NCI-H2227 (cell line): ENCODE measurements at regions not wholly inside any gene's neighbourhood (a gene's known extent, or its start where the extent isn't known, plus 50 kb on each side); places are given as distances from the start of the nearest gene placed in this dataset.
A peak's percentile ranks its signal among the peaks of the same experiment; 100 is the strongest.
"Not testable (repeated sequence)": the region's sequence is repeated elsewhere in the genome, so short reads cannot be mapped to it uniquely, and the experiment has no call there.

Experiments
- DNase-seq: peaks from one replicate; lab custom pipeline; 2025; ENCODE audit not compliant: unreplicated experiment; lab: John Stamatoyannopoulos, UW

DNA sequence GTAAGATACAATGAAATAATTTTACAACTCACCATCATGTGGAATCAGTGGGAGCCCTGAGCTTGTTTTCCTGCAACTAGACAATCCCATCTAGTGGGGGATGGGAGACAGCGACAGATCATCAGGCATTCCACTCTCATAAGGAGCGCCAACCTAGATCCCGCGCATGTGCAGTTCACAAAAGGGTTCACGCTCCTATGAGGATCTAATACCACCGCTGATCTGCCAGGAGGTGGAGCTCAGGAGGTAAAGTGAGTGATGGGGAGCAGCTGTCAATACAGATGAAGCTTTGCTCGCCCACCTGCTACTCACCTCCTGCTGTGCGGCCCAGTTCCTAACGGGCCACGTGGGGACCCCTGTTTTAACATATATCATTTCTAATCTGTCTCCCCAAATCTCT lies 165.7 kb upstream of the MXRA5 start:
- not testable (repeated sequence) for DNase-seq

DNA sequence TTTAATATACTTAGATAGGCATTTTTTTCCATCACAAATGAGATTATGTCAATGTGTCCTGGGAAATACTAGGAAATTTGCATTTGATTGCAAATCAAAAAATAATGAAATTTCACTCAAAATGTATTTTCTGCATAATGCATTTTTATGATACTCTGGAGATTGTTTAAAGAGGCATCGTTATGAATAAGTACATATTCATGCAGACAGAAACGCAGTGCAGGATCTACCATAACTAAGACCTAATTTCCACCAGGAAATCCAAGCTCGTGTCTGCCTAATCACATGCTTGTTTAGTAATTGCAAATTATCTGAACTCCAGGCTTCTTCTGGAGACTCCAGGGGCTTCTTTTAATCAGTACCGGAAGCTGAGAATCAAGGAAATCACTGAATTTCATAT lies 163.5 kb upstream of the MXRA5 start:
- DNase-seq: no peak

GRCh38 chrX:3504916-3505315 lies 158.5 kb upstream of the MXRA5 start:
- DNase-seq: no peak

DNA sequence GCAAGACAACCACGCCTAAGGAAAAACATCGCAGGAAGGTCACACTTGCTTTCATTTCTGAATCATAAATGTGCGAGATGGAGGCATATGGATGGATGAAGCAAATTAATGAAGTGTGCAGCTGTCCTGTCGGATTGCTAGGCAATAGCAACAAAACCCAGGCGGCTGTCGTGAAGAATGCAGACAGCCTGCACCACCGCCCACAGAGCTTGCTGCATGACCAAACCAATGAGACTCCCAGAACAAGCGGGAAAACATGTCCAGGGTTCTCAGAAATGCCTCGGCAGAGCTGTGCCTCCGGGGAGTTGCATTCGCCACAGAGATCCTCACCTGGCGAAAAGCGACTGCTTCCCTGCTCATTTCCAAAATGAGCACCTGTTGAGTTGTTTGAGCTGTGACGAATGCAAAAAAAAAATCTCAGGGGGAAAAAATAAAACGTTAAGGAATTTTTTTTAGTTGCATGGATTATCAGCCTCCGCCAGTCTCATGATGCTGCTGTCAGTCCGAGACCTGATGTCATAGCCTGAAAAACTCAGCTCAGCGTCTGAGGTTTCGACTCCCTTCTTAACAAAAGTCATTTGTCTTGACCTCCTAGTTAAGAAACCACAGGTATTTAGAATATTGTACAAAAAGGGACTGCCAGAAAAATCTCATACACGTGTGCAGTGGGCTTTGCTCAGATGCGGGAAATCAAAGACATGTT lies 155.5 kb upstream of the MXRA5 start:
- DNase-seq: no peak

GRCh38 chrX:3495836-3496769 lies 149.7 kb upstream of the MXRA5 start:
- not testable (repeated sequence) for DNase-seq

GRCh38 chrX:3493605-3494004 lies 147.2 kb upstream of the MXRA5 start:
- no peak for DNase-seq

- no peak for DNase-seq
Observed at GRCh38 chrX:3485727-3486126, 139.3 kb upstream of the MXRA5 start.

DNA sequence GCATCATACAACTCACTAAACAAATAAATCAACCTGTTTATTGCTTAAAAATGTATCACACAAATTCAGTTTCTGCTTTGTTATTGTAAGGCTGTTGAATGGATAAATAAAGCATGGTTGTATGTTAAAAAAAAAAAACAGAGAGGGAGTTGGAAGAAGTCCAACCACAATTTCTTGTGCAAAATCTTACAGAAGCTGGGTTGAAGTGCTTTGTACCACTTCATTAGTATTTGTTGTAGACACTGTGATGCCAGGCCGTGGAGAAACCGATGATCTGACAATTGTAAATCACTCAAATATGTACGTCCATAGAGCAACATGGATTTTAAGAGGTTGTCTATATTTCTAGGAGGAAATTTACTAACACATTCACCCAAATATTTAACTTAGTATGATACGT lies 132.6 kb upstream of the MXRA5 start:
- peak; percentile 25 for DNase-seq

DNA sequence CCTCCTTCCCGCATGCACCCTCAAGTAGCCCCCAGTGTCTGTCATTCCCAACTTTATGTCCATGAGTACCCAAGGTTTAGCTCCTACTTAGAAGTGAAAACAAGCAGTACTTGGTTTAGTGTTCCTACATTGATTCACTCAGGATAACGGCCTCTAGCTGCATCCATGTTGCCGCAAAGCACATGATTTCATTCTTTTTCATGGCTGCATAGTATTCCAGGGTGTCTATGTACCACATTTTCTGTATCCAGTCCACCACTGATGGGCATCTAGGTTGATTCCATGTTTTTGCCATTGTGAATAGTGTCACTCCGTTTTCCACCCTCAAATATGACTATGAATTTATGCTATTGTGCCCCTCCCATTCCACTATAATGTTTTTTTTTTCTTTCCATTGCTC lies 130.5 kb upstream of the MXRA5 start:
- DNase-seq: no peak

- not testable (repeated sequence) for DNase-seq
Observed at GRCh38 chrX:3470211-3470679, 123.8 kb upstream of the MXRA5 start.

GRCh38 chrX:3468031-3468430 lies 121.6 kb upstream of the MXRA5 start:
- DNase-seq: no peak

GRCh38 chrX:3465017-3465416 lies 118.6 kb upstream of the MXRA5 start:
- no peak for DNase-seq

- DNase-seq: no peak
Observed at GRCh38 chrX:3462166-3462508, 115.7 kb upstream of the MXRA5 start.

DNA sequence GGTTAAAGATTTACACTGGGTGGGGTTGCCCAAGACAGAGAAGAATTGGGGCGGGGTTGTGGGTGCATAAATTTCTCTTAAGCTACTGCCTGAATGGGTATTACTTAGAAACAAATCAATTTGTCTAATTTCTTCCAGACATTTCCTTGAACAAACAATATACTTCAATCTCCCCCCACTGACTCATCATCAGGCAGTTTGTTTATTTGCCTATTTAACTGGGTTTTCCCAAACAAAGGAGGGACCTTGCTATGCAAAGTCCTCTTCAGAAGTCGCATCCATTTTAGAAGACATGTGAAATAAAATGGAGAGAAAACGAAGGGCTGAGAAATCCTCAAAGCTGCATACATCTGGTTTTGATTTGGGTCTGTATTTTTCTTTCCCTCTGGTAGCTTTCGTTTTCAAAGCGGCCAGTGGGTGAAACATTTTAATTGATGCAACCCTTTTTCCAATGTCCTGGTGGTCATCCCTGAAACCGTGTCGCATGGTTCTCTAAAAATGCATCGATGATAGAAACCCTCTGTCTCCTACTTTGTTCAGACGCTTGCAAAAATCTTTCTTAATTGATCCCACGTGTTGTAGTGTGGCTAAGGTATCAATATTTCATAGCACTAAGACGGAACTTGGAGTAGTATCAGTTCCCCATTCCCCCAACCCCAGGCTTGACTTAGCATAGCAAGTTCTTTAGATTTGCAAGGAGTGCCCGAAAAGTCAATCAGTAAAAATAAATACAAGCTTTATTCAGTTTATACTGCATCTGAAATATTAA lies 115.1 kb upstream of the MXRA5 start:
- no peak for DNase-seq

DNA sequence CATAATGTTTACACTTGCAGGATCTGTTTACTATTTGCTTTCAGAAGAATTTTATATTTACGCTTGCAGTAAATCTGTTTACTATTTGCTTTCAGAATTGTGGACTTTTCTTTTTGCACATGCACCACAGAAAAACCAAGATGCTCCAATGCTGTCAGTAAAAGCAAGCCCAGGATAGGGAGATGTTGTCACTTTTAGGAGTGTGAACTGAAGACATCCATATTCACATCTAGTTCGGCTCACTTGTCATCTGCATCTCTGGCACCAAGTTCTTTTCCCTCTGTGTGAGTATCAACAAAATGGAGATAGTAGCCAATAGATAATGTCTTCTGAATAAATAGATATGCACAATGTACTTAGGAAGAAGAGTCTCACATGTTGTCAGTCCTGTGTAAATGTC lies 109.3 kb upstream of the MXRA5 start:
- no peak for DNase-seq

GRCh38 chrX:3451571-3451970 lies 105.1 kb upstream of the MXRA5 start:
- peak; percentile 1 for DNase-seq

- DNase-seq: no peak
Observed at GRCh38 chrX:3450881-3451570, 104.6 kb upstream of the MXRA5 start.

DNA sequence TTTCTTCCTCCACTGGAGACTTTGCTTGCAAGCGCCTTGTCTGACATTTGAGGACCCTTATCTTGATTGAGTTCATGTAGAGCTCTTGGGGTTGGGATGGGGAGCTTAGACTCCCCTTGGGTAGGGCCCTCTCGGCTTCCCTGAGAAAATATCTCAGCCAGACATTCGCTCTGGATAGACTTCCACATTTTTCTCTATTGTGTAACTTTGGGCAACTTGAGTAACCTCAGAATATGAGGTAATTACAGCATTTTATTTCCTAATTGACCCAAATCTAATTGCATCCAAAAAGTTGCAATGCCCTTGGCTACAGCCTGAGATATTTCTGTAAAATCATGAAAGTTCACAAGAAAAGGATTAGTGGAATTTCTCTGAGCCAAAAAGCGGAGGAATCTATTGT lies 102.8 kb upstream of the MXRA5 start:
- no peak for DNase-seq

GRCh38 chrX:3448563-3448962 lies 102.1 kb upstream of the MXRA5 start:
- no peak for DNase-seq

GRCh38 chrX:3445806-3446490 lies 99.5 kb upstream of the MXRA5 start:
- no peak for DNase-seq
